ENCODE measurements at regions not wholly inside any gene's neighbourhood (a gene's known extent, or its start where the extent isn't known, plus 50 kb on each side); places are given as distances from the start of the nearest gene placed in this dataset.

GRCh38 chr2:203586206-203586605 lies 51.1 kb upstream of the RAPH1 start:
- TF ChIP-seq CTCF (IDR thresholded peaks at IDR 0.05; ENCODE audit: control extremely low read depth in 1 of 3, insufficient read depth in 1 of 3, low read depth in 1 of 3, low read length in 3 of 3) (no peak), MAX (IDR thresholded peaks at IDR 0.05) (no peak), EZH2 (IDR thresholded peaks at IDR 0.05; ENCODE audit: low read depth, low read length, severe bottlenecking) (no peak), RAD21 (IDR thresholded peaks at IDR 0.05 in 1 of 2, conservative IDR thresholded peaks at IDR 0.05 in 1 of 2; ENCODE audit: low read depth in 2 of 2, low read length in 2 of 2) (no peak), CHD2 (IDR thresholded peaks at IDR 0.05; ENCODE audit: low read length) (no peak), BCL11A (IDR thresholded peaks at IDR 0.05; ENCODE audit: low read depth in 2 of 2, low read length in 2 of 2) (no peak), GABPA (IDR thresholded peaks at IDR 0.05; ENCODE audit: borderline replicate concordance, insufficient read depth, low read length) (no peak), FOSL1 (IDR thresholded peaks at IDR 0.05; ENCODE audit: insufficient read depth, low read depth, low read length) (no peak)
